Left lung (tissue), 4 donors: ENCODE measurements at regions not wholly inside any gene's neighbourhood (a gene's known extent, or its start where the extent isn't known, plus 50 kb on each side); places are given as distances from the start of the nearest gene placed in this dataset.
"Not testable (repeated sequence)": the region's sequence is repeated elsewhere in the genome, so short reads cannot be mapped to it uniquely, and the experiment has no call there.

ENCODE experiments used
- ATAC-seq: fragments of 200-7000 bp; cut with Tn5 transposase; one replicate; pipeline ENCODE4 v1.9.1; 2020; ENCODE audit warnings: moderate library complexity
- DNase-seq, 4 donors: peaks; one replicate each; pipeline ENCODE4 v3.0.0-alpha.2; 2013 to 2020
- H3K27ac ChIP-seq, 2 donors: fragments of 200-600 bp; sonication (generic) in 1 of 2; one replicate each; pipeline versions ENCODE4 v1.5.0 to v1.8.0; 2020 to 2021
- H3K27me3 ChIP-seq, 2 donors: fragments of 200-600 bp; sonication (generic) in 1 of 2; one replicate each; pipeline versions ENCODE4 v1.5.0 to v1.8.0; 2020 to 2021
- H3K36me3 ChIP-seq, 2 donors: fragments of 200-600 bp; sonication (generic) in 1 of 2; one replicate each; pipeline versions ENCODE4 v1.5.0 to v1.8.0; 2020 to 2021
- H3K4me1 ChIP-seq, 2 donors: fragments of 200-600 bp; one replicate each; pipeline ENCODE4 v1.8.0; 2021
- H3K4me3 ChIP-seq, 2 donors: fragments of 200-600 bp; sonication (generic) in 1 of 2; one replicate each; pipeline versions ENCODE4 v1.5.0 to v1.8.0; 2020 to 2021; ENCODE audit warnings: mild to moderate bottlenecking in 1 of 2
- H3K9me3 ChIP-seq, 2 donors: fragments of 200-600 bp; sonication (generic) in 1 of 2; one replicate each; pipeline versions ENCODE4 v1.5.0 to v1.8.0; 2020 to 2021
- CTCF ChIP-seq, 2 donors: fragments of 200-600 bp; sonication (generic) in 1 of 2; IDR thresholded peaks; one replicate each; pipeline versions ENCODE4 v1.5.0 to v1.8.0; 2021; ENCODE audit warnings: antibody characterized with exemption in 2 of 2
- intact Hi-C, 2 donors: fragments of 100-400 bp; cut with DNase I; formaldehyde crosslinking; loops; one replicate each; pipeline versions ENCODE4 v1.11.2 to v1.14.2; 2022
- donor health status: DM: no; HTN: yes; CAD: no.
- donor health status: DM: no; HTN: no; CAD: no.

- ATAC-seq, result no peak
- H3K4me1 ChIP-seq, result no peaks in the 10 kb centered on the region
Observed at GRCh38 chr18:73520229-73520628, 627.4 kb downstream of the FBXO15 start.

GRCh38 chr18:73516056-73516455, 631.6 kb downstream of the FBXO15 start:
- H3K27me3 ChIP-seq, DNase-seq, H3K36me3 ChIP-seq, intact Hi-C loops, ATAC-seq, H3K27ac ChIP-seq, H3K4me1 ChIP-seq, H3K4me3 ChIP-seq: not testable (repeated sequence)
- H3K9me3 ChIP-seq, result peaks cover 0 to 11% of the 10 kb centered on the region in 2 donors

More at GRCh38 chr18:73520229-73520628, 627.4 kb downstream of the FBXO15 start:
- DNase-seq, result no peak
- H3K36me3 ChIP-seq, result no peaks in the 10 kb centered on the region
- H3K9me3 ChIP-seq, result peaks cover 0 to 4% of the 10 kb centered on the region in 2 donors
- no peak for TF ChIP-seq CTCF (IDR thresholded peaks at IDR 0.05)
- H3K27me3 ChIP-seq, result no peaks in the 10 kb centered on the region
- H3K27ac ChIP-seq, result no peak overlapping the region
- intact Hi-C loops, result no loop called here
- H3K4me3 ChIP-seq, result no peak overlapping the region

- ATAC-seq (no peak), DNase-seq (peak in 1 of 4 donors; percentile 34)
- no peak for TF ChIP-seq CTCF (IDR thresholded peaks at IDR 0.05)
- Histone ChIP-seq H3K4me3 (no peak overlapping the region), H3K27ac (no peak overlapping the region), H3K27me3 (no peaks in the 10 kb centered on the region), H3K9me3 (peaks cover 0 to 11% of the 10 kb centered on the region in 2 donors), H3K4me1 (no peaks in the 10 kb centered on the region), H3K36me3 (no peaks in the 10 kb centered on the region)
- intact Hi-C loops, result no loop called here
Observed at GRCh38 chr18:73514449-73514848, 633.2 kb downstream of the FBXO15 start.

GRCh38 chr18:73511771-73512503, 635.7 kb downstream of the FBXO15 start:
- no peak for TF ChIP-seq CTCF (IDR thresholded peaks at IDR 0.05)
- H3K4me1 ChIP-seq, result no peaks in the 10 kb centered on the region
- no peak overlapping the region for H3K4me3 ChIP-seq
- no peak for ATAC-seq
- peaks cover 0 to 11% of the 10 kb centered on the region in 2 donors for H3K9me3 ChIP-seq
- DNase-seq, result peak in 2 of 4 donors; percentile 22 to 47
- no peaks in the 10 kb centered on the region for H3K27me3 ChIP-seq
- H3K36me3 ChIP-seq, result no peaks in the 10 kb centered on the region
- intact Hi-C loops, result no loop called here
- H3K27ac ChIP-seq, result no peak overlapping the region

- no peak overlapping the region for H3K27ac ChIP-seq
- ATAC-seq, result no peak
- H3K27me3 ChIP-seq, result no peaks in the 10 kb centered on the region
- no peak overlapping the region for H3K4me3 ChIP-seq
- no peaks in the 10 kb centered on the region for H3K36me3 ChIP-seq
- H3K9me3 ChIP-seq, result peaks cover 0 to 3% of the 10 kb centered on the region in 2 donors
- TF ChIP-seq CTCF (IDR thresholded peaks at IDR 0.05), result no peak
- DNase-seq, result no peak
- intact Hi-C loops, result no loop called here
- no peaks in the 10 kb centered on the region for H3K4me1 ChIP-seq
Observed at GRCh38 chr18:73509460-73509859, 638.2 kb downstream of the FBXO15 start.

- intact Hi-C loops, result no loop called here
- Histone ChIP-seq H3K27ac (no peak overlapping the region), H3K4me1 (no peaks in the 10 kb centered on the region), H3K9me3 (no peaks in the 10 kb centered on the region), H3K4me3 (no peak overlapping the region), H3K36me3 (no peaks in the 10 kb centered on the region), H3K27me3 (no peaks in the 10 kb centered on the region)
- DNase-seq (no peak), ATAC-seq (no peak)
- TF ChIP-seq CTCF (IDR thresholded peaks at IDR 0.05), result no peak
Observed at GRCh38 chr18:73503326-73503725, 635.5 kb upstream of the NETO1 start.
